ENCODE measurements at regions not wholly inside any gene's neighbourhood (a gene's known extent, or its start where the extent isn't known, plus 50 kb on each side); places are given as distances from the start of the nearest gene placed in this dataset.

- DNase-seq (ENCODE audit: low read depth) = no peak
- in situ Hi-C loops (cut with HindIII; ENCODE audit: low pct_unique_long_range_greater_than_20kb, low sequenced_read_pairs) = no loop called here
These were observed 209.4 kb downstream of the DTWD2 start for GRCh38 chr5:118778941-118779340.

GRCh38 chr5:118777189-118777736 is 211.1 kb downstream of the DTWD2 start:
- in situ Hi-C loops (cut with HindIII; ENCODE audit: low pct_unique_long_range_greater_than_20kb, low sequenced_read_pairs) = no loop called here
- DNase-seq (ENCODE audit: low read depth) = no peak

GRCh38 chr5:118776755-118777154 is 211.6 kb downstream of the DTWD2 start:
- DNase-seq (ENCODE audit: low read depth) = no peak
- in situ Hi-C loops (cut with HindIII; ENCODE audit: low pct_unique_long_range_greater_than_20kb, low sequenced_read_pairs) = no loop called here

GRCh38 chr5:118775790-118776499 is 212.4 kb downstream of the DTWD2 start:
- no peak for DNase-seq (ENCODE audit: low read depth)
- in situ Hi-C loops (cut with HindIII; ENCODE audit: low pct_unique_long_range_greater_than_20kb, low sequenced_read_pairs) = no loop called here

- in situ Hi-C loops (cut with HindIII; ENCODE audit: low pct_unique_long_range_greater_than_20kb, low sequenced_read_pairs) = no loop called here
- no peak for DNase-seq (ENCODE audit: low read depth)
These were observed 219.7 kb downstream of the DTWD2 start for GRCh38 chr5:118768607-118769175.

GRCh38 chr5:118762291-118762690 is 226.1 kb downstream of the DTWD2 start:
- DNase-seq (ENCODE audit: low read depth) = no peak
- in situ Hi-C loops (cut with HindIII; ENCODE audit: low pct_unique_long_range_greater_than_20kb, low sequenced_read_pairs) = no loop called here

- in situ Hi-C loops (cut with HindIII; ENCODE audit: low pct_unique_long_range_greater_than_20kb, low sequenced_read_pairs) = no loop called here
- DNase-seq (ENCODE audit: low read depth) = no peak
These were observed 226.5 kb downstream of the DTWD2 start for GRCh38 chr5:118761814-118762213.

- in situ Hi-C loops (cut with HindIII; ENCODE audit: low pct_unique_long_range_greater_than_20kb, low sequenced_read_pairs) = no loop called here
- DNase-seq (ENCODE audit: low read depth) = no peak
These were observed 235.4 kb downstream of the DTWD2 start for GRCh38 chr5:118752969-118753368.

- in situ Hi-C loops (cut with HindIII; ENCODE audit: low pct_unique_long_range_greater_than_20kb, low sequenced_read_pairs) = no loop called here
- DNase-seq (ENCODE audit: low read depth) = no peak
These were observed 252.0 kb downstream of the DTWD2 start for GRCh38 chr5:118736396-118736795.

GRCh38 chr5:118733394-118733793 is 255.0 kb downstream of the DTWD2 start:
- DNase-seq (ENCODE audit: low read depth) = no peak
- in situ Hi-C loops (cut with HindIII; ENCODE audit: low pct_unique_long_range_greater_than_20kb, low sequenced_read_pairs) = no loop called here

- DNase-seq (ENCODE audit: low read depth) = no peak
- in situ Hi-C loops (cut with HindIII; ENCODE audit: low pct_unique_long_range_greater_than_20kb, low sequenced_read_pairs) = no loop called here
These were observed 260.2 kb downstream of the DTWD2 start for GRCh38 chr5:118728191-118728590.

GRCh38 chr5:118726891-118727290 is 261.5 kb downstream of the DTWD2 start:
- in situ Hi-C loops (cut with HindIII; ENCODE audit: low pct_unique_long_range_greater_than_20kb, low sequenced_read_pairs) = no loop called here
- no peak for DNase-seq (ENCODE audit: low read depth)

- DNase-seq (ENCODE audit: low read depth) = no peak
- in situ Hi-C loops (cut with HindIII; ENCODE audit: low pct_unique_long_range_greater_than_20kb, low sequenced_read_pairs) = no loop called here
These were observed 265.4 kb downstream of the DTWD2 start for GRCh38 chr5:118723021-118723338.

- no peak for DNase-seq (ENCODE audit: low read depth)
- in situ Hi-C loops (cut with HindIII; ENCODE audit: low pct_unique_long_range_greater_than_20kb, low sequenced_read_pairs) = no loop called here
These were observed 266.0 kb downstream of the DTWD2 start for GRCh38 chr5:118722122-118723020.

GRCh38 chr5:118711727-118712126 is 276.6 kb downstream of the DTWD2 start:
- in situ Hi-C loops (cut with HindIII; ENCODE audit: low pct_unique_long_range_greater_than_20kb, low sequenced_read_pairs) = no loop called here
- DNase-seq (ENCODE audit: low read depth) = no peak

- in situ Hi-C loops (cut with HindIII; ENCODE audit: low pct_unique_long_range_greater_than_20kb, low sequenced_read_pairs) = no loop called here
- no peak for DNase-seq (ENCODE audit: low read depth)
These were observed 282.2 kb downstream of the DTWD2 start for GRCh38 chr5:118705959-118706667.

GRCh38 chr5:118703241-118703640 is 285.1 kb downstream of the DTWD2 start:
- in situ Hi-C loops (cut with HindIII; ENCODE audit: low pct_unique_long_range_greater_than_20kb, low sequenced_read_pairs) = no loop called here
- DNase-seq (ENCODE audit: low read depth) = no peak

GRCh38 chr5:118701791-118702190 is 286.6 kb downstream of the DTWD2 start:
- in situ Hi-C loops (cut with HindIII; ENCODE audit: low pct_unique_long_range_greater_than_20kb, low sequenced_read_pairs) = no loop called here
- no peak for DNase-seq (ENCODE audit: low read depth)

GRCh38 chr5:118700510-118700909 is 287.8 kb downstream of the DTWD2 start:
- in situ Hi-C loops (cut with HindIII; ENCODE audit: low pct_unique_long_range_greater_than_20kb, low sequenced_read_pairs) = no loop called here
- DNase-seq (ENCODE audit: low read depth) = no peak

All from Caki2 (cell line).